T-helper 1 cell treated with Interleukin-12 subunit alpha and Interleukin-12 subunit beta and Interleukin-4 antibody, amounts not matched to agents 30 ng/mL and 1 ng/mL, for 36 hours (primary cell): ENCODE measurements at regions not wholly inside any gene's neighbourhood (a gene's known extent, or its start where the extent isn't known, plus 50 kb on each side); places are given as distances from the start of the nearest gene placed in this dataset.

Experiments used
- intact Hi-C: fragments of 100-400 bp; cut with micrococcal nuclease; formaldehyde crosslinking; loops from one replicate; pipeline ENCODE4 v1.15.1; 2024

DNA sequence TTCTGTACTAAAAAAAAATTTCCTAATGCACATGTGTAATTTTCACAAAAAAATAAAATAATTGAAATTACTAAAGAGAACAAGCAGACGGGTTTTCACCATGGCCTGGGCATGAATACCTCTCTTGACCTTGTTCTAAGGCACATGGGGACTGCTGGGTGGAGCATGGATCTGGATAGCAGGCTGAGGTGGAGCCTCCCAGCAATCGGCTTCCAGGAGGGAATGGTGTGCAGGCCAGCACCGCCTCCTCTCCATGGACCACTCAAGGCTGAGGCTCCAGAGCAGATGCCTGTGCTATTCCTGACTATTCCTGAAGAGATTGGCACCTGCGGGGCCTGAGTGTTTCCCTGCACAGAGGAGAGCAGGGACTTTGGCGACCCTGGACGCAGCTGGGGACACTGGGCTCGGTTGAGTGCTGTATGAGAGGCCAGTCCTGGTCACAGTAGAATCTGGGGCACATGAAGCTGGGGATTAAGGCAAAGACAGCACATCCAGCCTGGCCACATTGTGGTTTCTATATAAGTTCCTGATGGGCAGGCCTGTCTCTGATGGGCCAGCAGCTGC, 963.6 kb downstream of the BRD1 start:
- intact Hi-C loops: no loop called here

DNA sequence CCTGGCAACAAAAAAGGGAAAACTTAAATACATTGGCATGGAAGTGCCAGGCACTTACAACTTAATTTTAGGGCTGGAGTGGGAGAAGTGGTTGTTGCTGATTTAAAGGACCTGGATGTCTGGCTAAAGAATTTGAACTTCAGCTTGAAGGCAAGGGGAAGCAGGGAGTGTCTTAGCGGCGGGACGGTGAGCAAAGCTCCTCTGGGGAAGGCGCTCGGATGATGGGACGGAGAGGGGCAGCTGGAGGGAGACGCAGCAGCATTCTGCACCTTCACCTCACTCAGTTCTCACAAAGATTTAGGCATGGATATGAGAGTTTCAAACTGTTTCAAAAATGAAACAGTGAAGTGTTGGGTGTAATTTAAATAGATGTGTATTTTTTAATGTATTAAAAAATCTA, 967.1 kb downstream of the BRD1 start:
- intact Hi-C loops: no loop called here

DNA sequence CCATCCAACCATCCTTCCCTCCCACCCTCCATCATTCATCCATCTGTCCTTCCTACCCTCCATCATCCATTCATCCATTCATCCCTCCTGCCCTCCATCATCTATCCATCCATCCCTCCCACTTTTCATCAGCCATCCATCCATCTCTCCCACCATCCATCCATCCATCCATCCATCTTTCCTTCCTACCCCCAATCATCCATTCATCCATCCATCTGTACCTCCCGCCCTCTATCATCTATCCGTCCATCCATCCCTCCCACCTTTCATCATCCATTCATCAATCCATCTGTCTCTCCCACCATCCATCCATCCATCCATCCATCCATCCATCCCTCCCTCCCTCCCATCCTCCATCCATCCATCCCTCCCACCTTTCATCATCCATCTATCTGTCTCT, 968.8 kb downstream of the BRD1 start:
- intact Hi-C loops: no loop called here

DNA sequence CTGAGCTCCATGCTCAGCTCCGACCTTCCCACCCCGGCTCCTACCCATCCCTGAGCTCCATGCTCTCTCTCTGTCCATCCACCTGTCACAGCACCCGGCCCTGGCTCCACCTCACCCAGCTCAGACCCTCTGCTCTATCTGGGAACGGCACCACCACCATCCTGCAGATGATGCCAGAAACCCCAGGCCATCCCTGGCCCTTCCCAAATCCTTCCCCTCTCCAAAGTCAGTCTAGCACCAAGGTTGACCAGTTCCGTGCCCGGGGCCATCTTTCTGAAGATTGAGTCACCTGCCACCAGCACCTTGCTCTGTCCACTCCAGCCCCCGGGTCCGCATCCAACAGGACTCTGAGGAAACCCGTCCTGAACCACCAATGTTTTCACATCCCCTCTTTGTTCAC, 969.6 kb downstream of the BRD1 start:
- intact Hi-C loops: no loop called here

DNA sequence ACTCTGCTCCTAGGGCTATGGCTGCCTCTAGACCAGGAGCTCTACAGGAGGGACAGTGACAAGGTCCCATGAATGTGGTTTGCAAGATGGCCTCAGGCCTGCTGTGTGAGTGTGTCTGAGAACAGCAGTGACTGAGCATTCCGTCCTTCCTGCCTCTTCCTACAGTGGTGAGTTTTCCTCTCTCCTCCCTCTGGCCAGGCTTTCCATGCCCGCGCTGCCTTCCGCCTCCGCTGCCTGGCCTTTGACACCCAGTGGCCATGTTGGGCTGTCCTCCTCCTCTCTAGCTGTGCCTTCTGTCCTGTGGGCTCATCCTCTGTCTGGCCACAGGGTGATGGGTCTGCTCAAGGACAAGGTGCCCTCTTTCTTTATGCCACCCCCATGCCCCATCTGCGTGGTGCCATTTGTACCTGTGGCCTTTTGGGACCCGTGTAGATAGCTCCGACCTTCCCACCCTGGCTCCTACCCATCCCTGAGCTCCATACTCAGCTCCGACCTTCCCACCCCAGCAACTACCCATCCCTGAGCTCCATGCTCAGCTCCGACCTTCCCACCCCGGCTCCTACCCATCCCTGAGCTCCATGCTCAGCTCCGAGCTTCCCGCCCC, 970.4 kb downstream of the BRD1 start:
- intact Hi-C loops: no loop called here

DNA sequence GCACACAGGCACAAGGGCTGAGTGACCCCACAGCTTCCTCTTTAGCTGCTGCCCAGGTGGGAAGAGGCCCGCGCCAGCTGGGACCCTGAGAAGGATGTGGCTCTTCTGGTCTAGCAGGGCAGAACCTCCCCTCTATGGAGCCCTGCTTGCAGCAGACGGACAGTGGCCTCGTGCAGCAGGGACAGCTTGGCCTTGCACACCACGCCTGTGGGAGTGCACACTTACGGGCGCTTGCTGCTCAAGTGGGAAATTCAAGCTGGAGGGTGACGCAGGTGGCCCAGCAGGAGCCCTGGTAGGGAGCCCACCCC, 971.4 kb downstream of the BRD1 start:
- intact Hi-C loops: no loop called here

DNA sequence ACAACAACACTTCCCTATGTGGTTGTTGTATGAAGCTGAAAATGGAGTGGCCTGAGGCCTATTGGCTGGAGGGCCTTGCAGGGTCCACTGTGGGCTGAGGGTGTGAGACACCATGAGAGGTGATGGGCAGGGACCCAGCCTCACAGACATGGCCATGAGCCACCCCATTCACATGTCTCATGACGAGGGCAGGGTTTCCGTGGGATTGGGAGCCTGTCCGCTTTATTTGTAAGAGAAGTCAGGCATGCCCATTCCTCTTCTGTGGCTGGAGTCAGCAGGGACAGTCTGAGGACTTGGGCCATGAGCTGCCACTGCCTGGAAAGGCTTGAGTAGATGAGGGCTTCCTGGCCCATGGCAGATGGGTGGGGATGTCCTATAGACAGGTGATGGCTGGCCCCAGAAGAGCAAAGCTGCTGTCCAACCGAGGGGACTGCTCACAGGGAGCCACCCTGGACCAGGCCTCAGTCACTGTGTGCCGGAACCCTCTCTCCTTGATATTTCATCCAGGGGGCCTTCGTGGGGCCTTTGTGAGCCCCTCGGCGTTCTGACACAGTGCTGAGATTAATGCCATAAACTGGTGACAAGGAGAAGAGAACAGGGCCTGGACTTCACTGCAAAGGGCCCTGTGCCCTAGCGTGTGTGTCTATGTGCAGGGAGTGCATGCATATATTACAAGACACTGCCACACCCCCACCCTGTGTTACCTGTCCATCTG, 971.9 kb downstream of the BRD1 start:
- intact Hi-C loops: no loop called here

DNA sequence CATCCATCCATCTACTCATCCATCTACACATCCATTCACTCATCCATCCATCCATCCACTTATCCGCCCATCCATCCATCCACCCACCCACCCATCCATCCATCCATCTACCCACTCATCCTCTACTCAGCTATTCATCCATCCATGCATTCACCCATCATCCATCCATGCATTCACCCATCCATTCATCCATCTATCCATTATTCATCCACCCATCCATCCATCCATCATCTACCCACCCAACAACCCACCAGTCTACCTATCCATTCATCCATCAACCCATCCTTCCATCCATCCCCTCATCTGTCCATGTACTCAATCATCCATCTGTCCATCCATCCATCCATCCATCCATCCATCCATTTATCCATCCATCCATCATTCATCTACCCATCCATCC, 972.7 kb downstream of the BRD1 start:
- intact Hi-C loops: no loop called here

DNA sequence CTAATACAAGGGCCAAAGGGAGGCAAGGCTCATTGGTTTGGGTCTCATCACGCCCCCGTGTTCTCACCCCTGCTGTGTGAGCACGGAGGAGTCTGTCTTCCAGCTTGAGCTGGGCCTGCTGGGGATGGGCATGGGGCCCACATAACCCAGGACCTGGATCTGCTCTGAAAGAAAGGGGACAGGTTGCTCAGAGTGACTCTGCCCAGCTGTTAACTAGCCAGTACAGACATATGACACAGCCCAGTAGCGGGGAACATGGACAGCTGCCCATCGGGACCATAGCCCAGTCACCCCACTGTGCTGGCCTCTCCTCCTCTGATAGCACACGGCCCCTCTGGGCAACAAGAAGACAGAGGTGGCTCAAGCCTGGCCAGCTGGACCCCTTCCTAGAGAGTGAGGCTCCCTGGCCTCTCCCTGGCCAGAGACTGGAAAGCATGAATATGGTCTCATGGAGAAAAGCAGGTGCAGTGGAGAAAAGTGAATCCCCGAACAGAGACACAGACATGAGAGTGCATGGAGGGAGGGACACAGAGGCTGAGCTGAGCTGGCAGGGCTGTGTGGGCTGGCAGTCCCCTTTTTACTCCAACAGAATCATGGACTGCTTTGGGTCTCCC, 973.9 kb downstream of the BRD1 start:
- intact Hi-C loops: no loop called here

DNA sequence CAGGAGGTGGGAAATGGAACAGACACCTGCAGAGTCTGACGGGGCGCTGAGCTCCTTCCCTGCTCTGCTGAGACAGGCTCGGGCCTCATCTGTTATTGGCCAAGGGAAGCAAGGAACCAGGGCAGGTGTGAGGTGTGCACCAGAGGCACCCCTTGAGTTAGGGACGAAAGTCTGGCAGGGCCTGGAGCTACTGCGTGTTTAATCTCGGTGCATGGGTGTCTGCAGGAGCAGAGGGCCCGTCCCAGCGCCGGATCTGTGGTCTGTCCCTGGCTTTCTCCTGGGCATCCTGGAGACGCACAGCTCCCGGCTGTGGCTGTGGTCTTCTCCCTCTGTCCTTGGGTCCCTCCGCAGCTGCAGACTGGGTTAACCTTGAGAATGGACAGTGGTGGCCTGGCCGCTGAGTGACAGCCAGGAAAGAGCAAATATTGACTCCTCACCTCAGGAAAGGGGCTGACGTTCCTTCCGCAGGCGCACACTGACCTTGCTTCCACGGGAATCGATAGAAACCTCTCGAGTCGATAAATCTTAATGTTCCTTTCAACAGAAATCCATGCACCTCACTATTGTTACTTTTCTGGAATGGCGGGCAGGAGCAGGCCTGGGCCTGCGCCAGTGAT, 975.6 kb downstream of the BRD1 start:
- intact Hi-C loops: no loop called here

DNA sequence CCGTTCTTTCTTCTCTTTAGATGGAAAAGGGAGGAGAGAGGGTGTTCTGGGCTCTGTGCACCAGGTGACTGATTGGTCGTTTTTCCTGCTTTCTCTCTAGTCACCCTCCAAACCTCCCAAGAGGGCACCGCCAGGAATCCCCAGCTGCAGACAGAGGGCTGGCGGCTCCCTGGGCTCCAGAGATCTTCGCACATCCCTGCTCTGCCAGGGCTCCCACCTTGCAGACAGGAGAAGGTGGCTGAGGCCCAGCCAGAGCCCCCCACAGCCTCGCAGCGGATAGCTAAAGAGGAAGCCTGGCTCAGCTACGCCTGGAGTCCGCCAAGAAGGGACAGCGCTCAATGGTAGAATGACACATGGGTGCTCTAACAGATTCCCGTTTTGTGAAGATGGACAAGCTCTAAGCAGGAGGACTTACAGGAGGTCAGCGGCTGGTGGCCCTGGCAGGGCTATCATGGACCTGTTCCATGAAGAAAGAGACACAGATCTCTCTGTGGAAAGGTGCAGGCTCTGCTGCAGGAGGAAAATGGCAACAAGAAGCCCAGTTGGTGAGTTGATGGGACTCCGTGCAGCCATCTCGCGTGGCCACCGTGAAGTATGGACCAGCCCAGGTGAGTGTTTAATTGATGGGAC, 976.9 kb downstream of the BRD1 start:
- intact Hi-C loops: no loop called here

DNA sequence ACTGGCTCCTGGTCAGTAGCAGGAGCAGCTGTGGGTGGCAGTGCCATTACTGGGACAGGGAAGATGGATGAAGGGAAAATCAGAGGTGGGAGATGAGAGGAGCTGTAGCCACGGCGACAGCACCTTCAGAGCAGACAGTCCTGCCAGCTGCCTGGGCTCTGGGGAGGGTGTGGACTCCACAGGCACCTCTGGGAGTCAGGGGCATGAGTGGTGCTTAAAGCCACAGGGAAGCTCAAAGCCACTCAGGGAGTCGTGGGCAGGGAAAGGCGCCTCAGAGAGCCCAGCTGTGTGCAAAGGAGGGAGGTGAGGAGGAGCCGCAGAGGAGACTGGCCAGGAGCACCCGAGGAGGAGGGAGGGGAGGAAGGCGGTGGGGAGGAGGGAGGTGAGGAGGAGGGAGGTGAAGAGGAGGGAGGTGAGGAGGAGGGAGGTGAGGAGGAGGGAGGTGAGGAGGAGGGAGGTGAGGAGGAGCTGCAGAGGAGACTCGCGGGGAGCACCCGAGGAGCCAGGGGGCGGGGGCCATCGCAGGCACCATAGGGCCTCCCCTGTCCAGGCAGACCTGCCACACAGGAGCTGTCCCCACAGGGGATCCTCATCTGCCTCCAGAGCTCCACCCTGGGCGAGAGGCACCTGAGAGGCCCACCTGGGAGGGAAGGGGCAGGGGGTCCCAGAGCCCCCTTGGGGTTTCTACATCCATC, 977.6 kb downstream of the BRD1 start:
- intact Hi-C loops: no loop called here

DNA sequence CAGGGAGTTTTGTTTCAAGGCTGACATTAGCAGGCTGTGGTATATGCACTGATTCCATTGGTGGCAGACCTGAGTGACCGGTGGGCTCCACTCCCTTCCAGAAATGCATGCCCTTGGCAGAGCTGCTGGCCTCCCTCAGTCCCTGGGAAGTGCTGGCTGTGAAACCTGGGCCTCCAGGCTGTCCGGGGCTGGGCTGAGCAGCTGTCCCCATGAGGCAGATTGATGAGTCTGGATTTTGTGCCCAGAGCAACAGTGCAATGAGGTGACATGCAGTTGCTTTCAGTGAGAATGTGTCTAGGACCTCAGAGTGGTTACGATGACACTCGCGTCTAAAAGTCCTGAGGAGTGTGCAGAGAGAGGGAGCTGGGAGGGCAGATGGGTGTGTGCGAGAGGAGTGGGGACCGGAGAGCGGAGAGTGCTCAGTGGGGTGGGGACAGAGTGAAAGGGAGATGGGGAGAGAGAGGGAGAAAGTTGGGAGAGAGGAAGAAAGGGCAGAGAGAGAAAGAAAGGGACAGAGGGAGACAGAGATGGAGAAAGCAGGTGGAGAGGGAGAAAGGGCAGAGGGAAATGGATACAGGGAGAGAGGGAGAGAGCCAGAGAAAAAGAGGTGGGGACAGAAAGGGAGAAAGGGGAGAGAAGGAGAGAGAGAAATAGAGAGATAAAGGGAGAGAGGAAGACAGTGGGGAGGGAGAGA, 978.3 kb downstream of the BRD1 start:
- intact Hi-C loops: no loop called here

DNA sequence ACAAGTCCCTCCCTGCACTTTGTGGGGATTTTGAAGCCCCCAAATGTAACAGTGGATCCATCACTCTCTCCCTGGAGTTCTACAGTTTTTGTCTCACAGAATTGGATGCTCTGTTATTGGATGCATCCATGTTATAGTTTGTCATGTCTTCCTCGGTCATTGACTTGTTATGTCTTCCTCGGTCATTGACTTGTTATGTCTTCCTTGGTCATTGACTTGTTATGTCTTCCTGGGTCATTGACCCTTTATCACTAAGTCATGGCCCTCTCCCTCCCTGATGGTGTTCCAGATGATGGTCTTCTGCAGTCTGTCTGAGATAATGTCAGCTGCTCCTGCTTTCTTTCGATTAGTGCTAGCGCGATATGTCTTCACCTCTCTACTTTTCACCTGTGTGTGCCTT, 981.5 kb downstream of the BRD1 start:
- intact Hi-C loops: no loop called here

DNA sequence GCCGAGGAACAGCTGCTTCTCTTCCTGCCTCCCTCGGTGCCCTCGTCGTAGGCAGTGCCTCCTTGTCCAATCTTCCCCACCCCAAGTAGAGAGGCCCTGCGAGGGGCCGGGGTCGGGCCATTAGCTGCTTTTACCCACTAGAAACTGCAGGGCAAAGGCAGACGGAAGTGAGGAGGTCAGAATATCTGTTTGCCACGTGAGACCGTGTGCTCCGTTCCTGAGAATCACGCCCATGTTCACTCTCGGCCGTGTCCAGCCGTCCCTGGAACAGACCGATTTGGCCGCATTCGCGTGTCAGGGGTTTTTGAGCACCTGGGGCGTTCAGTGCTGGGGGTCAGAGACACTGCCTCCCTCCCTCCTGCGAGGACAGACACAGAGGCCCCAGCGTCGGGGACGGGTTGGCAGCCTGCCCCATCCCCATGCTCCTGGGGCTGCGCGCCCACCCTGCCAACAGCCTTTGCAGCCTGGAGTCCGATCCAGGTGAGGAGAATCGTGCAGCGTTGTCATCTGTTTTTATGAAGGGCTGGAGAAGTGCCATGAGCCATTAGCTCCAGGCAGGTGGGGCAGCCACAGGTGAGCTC, 982.2 kb downstream of the BRD1 start:
- intact Hi-C loops: no loop called here

DNA sequence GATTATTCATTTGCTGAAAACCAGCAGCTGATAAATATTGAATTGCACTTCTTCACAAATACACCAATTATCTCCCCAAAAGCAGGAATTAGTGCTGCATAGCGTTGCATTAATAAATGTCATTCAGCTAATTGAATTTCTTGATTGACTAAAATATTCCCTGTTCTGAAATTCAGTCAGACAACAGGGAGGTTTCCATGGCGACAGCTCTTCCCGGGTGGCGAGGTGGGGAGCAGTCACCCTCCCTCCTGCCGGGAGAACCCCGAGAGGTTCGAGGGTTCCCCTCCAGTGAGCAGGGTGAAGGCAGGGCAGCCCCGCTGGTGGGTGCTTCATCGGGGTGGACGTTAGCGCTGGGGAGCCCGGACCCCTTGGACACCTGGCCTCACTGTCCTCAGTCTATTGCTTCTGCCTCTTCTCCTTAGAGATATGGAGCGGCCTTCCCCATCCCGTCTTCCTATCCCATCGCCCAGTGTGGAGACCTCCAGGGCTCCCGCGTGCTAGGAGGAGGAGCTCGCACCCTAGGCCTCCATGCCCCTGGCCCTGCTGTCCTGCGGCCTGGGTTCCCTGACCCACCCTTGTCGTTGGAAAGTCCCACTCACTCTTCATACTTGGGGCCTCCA, 983.5 kb downstream of the BRD1 start:
- intact Hi-C loops: no loop called here

DNA sequence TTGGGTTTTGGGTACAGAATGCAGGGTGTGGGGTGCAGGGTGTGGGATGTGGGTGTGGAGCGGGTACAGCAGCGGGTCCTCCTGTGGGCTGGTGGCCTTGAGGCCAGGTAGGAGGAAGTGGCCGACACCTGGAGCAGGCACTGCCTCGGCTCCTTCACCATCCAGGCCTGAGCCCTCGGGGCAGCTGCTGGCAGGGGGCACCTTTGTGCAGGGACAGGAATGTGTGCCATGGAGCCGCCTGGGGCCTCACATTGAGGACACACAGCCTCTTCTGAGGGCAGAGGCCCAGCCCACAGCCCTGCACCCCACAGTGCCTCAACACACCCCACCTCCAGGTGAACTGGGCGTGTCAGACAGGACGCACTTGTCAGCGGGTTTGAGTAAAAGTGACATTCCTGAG, 984.0 kb downstream of the BRD1 start:
- intact Hi-C loops: no loop called here

DNA sequence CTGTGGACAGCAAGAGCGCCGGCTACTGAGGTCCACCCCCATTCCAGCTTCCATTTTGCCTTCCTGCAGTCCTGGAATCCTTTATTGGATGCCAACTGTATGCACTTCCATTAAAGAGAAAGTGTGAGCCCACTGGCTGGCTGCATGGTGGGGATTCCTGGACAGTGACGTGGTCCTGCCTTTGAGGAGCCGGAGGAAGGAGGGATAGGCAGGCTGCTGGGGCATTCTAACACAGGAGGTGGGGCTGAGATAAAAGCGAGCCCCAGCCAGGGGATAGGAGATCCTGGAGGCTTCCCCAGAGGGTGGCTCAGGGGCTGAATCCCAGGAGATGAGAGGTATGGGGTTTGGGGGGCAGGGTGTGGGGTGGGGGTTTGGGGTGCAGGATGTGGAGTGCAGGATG, 984.7 kb downstream of the BRD1 start:
- intact Hi-C loops: no loop called here

DNA sequence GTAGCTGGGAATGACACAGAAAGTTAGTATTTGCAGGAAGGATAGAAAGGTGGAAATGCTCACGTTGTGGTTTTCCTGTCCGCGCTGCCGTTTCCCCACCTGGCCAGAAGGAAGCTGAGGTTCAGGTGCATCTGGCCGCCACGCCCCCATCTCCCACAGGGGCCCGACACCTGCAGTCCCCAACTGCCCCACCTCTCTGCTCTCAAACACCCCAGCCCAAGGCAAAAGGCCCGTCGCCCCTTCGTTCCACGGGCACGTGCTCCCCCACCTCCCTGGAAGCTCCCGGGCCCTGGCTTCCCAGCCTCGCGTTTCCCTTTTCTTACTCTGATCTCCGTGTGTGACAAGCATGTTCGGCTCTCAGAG, 985.1 kb downstream of the BRD1 start:
- intact Hi-C loops: no loop called here
